HEK293T (cell line): ENCODE measurements at regions not wholly inside any gene's neighbourhood (a gene's known extent, or its start where the extent isn't known, plus 50 kb on each side); places are given as distances from the start of the nearest gene placed in this dataset.

Experiments
- ARNT ChIP-seq: fragments of 450-650 bp; IDR thresholded peaks from 2 replicates; pipeline ENCODE4 v1.6.1; 2017; ENCODE audit warnings: mild to moderate bottlenecking
- FOXA1 ChIP-seq: fragments of 450-650 bp; IDR thresholded peaks from 2 replicates; pipeline ENCODE4 v1.6.1; 2016; ENCODE audit warnings: mild to moderate bottlenecking
- NFRKB ChIP-seq: fragments of 450-650 bp; IDR thresholded peaks from 2 replicates; pipeline ENCODE4 v1.6.1; 2016; ENCODE audit warnings: mild to moderate bottlenecking, moderate library complexity
- SP1 ChIP-seq: fragments of 450-650 bp; IDR thresholded peaks from 2 replicates; pipeline ENCODE4 v1.6.1; 2017
- SUZ12 ChIP-seq: fragments of 450-650 bp; IDR thresholded peaks from 2 replicates; pipeline ENCODE4 v1.6.1; 2016; ENCODE audit warnings: mild to moderate bottlenecking

GRCh38 chr1:82451191-82451590 is 650.5 kb downstream of the ADGRL2 start:
- no peak for TF ChIP-seq NFRKB
- no peak for TF ChIP-seq SP1
- no peak for TF ChIP-seq FOXA1
- no peak for TF ChIP-seq ARNT
- TF ChIP-seq SUZ12, result no peak
